ENCODE measurements at regions not wholly inside any gene's neighbourhood (a gene's known extent, or its start where the extent isn't known, plus 50 kb on each side); places are given as distances from the start of the nearest gene placed in this dataset.

DNA sequence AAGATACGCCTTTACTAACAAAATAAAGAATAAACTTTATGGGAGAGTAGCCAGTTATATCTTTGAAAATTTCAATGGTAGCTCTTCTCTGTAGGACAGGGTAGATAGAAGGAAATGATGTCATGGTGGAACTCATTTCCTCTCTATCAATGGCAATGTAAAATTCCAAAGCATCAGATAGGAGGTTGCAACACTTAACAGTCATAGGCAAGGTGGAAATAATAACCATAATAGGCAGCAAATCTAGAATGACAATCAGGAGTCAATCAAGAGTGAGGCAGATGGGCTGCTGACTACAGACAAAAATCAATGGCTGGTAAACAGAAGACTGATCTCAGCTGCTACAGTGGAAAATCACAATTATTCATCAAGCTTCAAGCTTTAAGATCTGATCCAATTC lies 53.9 kb upstream of the TET2 start:
- TF ChIP-seq, protein P1, sequence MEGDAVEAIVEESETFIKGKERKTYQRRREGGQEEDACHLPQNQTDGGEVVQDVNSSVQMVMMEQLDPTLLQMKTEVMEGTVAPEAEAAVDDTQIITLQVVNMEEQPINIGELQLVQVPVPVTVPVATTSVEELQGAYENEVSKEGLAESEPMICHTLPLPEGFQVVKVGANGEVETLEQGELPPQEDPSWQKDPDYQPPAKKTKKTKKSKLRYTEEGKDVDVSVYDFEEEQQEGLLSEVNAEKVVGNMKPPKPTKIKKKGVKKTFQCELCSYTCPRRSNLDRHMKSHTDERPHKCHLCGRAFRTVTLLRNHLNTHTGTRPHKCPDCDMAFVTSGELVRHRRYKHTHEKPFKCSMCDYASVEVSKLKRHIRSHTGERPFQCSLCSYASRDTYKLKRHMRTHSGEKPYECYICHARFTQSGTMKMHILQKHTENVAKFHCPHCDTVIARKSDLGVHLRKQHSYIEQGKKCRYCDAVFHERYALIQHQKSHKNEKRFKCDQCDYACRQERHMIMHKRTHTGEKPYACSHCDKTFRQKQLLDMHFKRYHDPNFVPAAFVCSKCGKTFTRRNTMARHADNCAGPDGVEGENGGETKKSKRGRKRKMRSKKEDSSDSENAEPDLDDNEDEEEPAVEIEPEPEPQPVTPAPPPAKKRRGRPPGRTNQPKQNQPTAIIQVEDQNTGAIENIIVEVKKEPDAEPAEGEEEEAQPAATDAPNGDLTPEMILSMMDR (IDR thresholded peaks at IDR 0.05; ENCODE audit: extremely low read depth in 1 of 2, insufficient read depth in 1 of 2, low read depth in 1 of 2, low read length in 2 of 2): no peak
- TF ChIP-seq MYC (IDR thresholded peaks at IDR 0.05; ENCODE audit: low read depth, low read length): no peak

All from endothelial cell of umbilical vein (primary cell).